ENCODE measurements at regions not wholly inside any gene's neighbourhood (a gene's known extent, or its start where the extent isn't known, plus 50 kb on each side); places are given as distances from the start of the nearest gene placed in this dataset.
"Not testable (repeated sequence)": the region's sequence is repeated elsewhere in the genome, so short reads cannot be mapped to it uniquely, and the experiment has no call there.

- no peak for FAIRE-seq
Measured at GRCh38 chr9:115680231-115680630, 473.4 kb upstream of the PAPPA start.

DNA sequence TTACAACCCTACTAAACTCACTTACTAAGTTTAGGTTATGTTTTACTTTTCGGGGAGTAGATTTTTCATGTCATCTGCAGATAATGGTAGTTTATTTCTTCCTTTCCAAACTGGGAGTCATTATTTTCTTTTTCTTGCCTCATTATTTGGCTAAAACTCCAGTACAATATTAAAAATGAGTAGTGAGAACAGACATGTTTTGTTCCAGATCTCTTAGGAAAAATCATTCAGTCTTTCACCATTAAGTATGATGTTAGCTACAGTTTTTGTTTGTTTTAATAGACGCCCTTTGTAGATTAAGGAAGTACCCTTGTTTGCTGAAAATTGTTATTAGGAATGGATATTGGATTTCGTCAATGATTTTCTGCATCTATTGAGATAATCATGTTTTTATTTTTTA is 472.0 kb upstream of the PAPPA start:
- no peak for FAIRE-seq

DNA sequence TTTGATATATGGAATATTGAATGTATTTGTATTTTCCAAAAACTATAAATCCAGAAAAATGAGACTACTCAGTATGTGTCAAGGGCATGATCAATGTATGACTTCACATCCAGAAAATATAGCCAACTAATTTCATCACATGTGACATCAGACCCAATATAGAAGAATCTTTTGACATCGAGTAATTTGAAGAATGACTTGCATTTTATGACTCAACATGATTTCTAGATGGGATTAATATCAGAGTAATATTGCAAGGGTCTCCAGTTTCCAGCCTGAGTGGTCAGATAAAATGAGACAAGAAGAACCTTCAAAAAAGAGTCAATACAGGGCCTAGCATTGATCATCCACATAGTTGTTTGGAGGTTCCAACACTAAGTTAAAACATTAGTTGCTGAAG is 467.5 kb upstream of the PAPPA start:
- no peak for FAIRE-seq

- no peak for FAIRE-seq
Measured at GRCh38 chr9:115687356-115687755, 466.2 kb upstream of the PAPPA start.

- FAIRE-seq, result no peak
Measured at GRCh38 chr9:115689331-115689730, 464.3 kb upstream of the PAPPA start.

- no peak for FAIRE-seq
Measured at GRCh38 chr9:115690786-115691496, 462.6 kb upstream of the PAPPA start.

DNA sequence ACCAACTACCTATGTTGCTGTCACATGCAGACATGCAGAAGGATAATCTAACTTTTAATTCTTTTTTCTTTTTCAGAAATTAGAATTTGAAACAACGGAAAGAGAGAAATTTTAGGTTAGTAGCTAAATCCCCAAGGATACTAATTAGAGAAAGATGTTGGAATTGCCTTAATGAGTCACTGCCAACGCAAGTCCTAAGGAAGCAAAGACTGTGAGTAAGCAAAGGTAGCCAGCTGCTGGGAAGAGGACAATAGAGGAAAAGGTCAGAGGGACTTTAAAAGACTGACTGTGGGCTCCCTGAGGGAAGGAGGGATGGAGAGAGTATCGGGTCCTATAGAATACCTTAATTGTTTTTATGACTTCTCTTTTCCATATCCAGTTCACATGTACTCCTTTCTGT is 461.9 kb upstream of the PAPPA start:
- FAIRE-seq, result no peak

- FAIRE-seq, result not testable (repeated sequence)
Measured at GRCh38 chr9:115692868-115693267, 460.7 kb upstream of the PAPPA start.

DNA sequence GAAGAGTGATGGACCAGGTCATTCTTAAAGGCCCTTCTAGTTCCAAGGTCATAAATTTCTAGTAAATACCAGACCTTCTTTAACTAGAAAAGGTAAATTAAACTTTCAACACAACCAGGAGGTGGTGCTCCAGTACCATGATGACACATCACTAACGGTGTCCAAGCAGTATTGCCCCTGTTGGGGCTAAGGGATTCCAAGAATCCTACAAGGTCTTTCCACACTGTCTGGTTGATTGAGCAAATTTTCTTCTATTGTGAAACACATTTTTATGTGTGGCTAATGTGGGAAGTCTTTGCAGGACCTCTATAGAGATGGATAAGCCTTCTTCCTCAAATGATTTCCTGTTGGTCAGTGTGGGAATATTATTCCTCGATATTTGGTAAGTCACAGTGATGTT is 459.6 kb upstream of the PAPPA start:
- FAIRE-seq, result no peak

- no peak for FAIRE-seq
Measured at GRCh38 chr9:115694991-115695390, 458.6 kb upstream of the PAPPA start.

GRCh38 chr9:115712981-115713380 is 440.6 kb upstream of the PAPPA start:
- no peak for FAIRE-seq

- no peak for FAIRE-seq
Measured at GRCh38 chr9:115715666-115716065, 437.9 kb upstream of the PAPPA start.

- no peak for FAIRE-seq
Measured at GRCh38 chr9:115717298-115717697, 436.3 kb upstream of the PAPPA start.

- no peak for FAIRE-seq
Measured at GRCh38 chr9:115717711-115718173, 435.8 kb upstream of the PAPPA start.

- FAIRE-seq, result no peak
Measured at GRCh38 chr9:115730396-115730795, 423.2 kb upstream of the PAPPA start.

DNA sequence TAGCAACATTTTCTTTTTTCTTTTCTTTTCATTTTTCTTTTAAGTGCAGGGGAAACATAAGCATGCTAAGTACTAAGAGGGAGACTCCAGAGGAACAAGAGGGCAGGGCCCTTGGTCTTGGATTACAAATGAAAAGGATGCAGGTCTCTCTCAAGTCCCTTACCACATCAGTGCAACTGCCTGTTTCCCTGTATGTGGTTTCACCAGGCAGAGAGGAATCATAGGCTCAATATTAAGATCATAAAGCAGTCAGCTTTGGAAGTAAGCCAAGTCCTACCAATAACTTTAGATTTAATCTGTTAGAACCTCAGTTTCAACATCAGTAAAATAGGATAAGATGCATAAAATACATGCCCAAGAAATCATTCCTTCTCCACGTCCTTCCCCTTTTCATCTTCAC is 422.7 kb upstream of the PAPPA start:
- no peak for FAIRE-seq

DNA sequence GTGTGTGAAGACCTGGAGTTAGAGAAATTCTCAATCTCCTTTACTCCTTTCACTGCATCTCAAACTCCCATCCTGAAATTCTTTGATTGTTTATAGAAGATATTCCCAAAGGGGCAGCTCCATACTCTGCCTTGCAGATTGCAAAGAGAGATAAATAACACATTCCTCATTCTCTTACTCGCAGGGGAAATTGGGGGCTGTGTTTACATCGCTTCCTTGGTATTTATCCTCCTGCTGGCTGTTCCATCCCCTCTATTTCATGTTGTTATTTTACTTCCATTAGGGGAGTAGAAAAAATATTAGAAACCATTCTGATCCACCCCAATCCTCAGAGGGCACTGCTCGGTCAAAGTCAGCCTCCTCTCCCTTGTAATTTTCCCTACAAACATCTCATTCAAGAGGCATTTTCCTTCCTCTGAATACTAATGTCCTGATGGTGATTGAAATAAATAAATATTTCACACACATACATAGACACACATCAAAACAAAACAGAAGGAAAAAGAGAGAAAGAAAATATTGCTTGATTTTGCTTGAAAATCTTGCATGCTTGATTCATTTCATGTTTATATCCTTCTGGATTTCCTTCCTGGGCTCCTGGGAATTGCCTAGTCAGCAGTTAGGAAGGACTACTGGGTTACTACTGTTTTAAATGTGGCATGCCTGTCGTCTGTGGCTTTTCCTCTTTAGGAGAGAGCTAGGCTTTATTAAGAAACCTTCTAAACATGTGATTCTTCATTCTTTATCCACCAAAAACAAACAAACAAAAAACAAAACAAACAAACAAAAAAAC is 420.1 kb upstream of the PAPPA start:
- FAIRE-seq, result no peak

DNA sequence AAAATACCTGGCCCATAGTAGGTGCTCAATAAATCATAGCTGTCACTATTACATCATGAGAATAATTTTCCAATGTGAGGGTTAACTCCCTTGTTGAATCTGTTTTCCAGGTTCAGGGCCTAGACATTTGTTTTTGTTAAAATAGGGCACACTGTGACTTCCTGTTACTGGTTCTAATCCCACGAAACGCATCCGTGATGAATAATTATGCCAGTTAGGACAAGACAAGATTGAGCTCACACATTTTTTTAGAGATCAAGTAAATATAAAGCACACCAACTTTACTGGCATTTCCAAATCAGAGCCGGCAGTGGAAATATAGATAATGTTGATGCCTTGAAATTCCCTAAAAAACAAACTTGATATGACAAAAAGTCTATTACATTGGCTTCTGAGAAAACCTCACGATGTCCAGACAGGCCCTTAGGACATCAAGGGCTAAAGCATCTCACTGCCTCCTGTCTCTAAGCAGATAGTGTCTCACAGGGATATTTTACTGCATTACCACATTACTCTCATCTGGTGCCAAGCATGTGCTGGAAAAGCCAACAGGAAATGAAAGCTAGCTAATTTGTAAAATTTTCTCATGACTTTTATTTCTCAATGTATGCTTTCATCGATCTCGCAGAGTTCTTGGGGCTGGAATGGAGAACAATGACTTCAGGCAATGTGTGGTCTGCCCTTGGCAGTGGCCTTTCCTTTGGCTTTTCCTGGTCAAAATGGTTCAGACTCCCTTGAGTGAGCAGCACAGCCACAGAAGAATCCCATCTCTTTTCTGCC is 414.3 kb upstream of the PAPPA start:
- FAIRE-seq, result no peak

DNA sequence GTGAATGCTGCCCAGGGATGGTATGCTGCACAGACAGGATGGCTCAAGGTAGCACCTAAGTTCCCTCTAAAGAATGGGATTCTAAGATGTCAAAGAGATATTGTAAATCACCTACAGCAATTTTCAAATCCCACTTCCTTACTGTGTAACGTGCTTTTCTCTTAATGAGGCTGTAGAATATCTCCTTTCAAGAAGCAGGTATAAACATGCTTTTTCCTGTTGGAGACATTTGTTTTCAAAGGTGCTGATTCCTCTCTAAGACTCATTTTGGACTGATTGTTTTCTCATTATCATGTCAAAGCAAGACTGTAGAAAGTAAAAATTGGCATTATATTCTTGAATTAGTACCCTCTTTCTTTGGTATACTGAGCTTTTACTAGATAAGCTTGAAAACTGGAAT is 412.6 kb upstream of the PAPPA start:
- no peak for FAIRE-seq

DNA sequence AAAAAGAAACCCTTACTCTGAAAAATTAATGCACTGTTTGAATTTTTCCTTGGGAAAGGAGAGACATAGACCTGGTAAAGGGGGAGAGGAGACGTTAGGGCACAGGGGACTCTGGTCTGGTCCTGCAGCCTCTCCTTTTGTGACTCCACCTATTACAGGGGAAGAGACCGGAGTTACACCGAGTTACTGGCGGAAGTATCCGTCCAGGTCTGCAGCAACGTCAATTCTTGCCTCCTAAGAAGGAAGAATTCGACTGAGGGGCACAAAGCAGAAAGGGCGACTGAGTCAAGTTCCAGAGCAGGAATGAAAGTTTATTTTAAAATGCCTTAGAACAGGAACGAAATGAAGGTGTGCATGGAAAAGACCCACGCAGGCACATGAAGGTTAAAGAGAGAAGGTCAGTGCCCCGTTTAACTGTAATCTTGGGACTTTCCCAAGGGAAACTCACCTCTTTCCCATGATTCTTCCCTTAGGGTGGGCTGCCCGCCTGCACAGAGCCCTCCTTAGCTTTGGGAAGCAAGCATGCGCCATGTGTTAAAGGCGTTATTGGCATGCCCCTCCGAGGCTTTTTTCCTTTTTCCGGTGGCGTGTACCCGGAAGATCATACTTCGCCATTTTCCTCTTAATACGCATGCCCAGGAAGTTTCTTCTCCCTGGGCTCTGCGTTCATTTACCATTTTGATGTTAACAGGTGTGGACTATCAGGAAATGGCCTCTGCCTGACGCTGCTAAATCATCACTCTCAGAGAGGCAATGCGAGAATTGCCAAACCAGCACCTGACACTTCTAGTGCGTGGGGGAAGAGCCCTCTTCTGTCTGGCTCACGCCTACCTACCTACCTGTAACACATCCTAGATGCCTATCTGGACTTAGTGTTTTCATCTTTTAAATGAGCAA is 409.6 kb upstream of the PAPPA start:
- FAIRE-seq, result no peak

GRCh38 chr9:115746496-115746895 is 407.1 kb upstream of the PAPPA start:
- no peak for FAIRE-seq

GRCh38 chr9:115747731-115748130 is 405.9 kb upstream of the PAPPA start:
- FAIRE-seq, result no peak

GRCh38 chr9:115756736-115757135 is 396.9 kb upstream of the PAPPA start:
- FAIRE-seq, result no peak

Data from islet of Langerhans (tissue), 1 donor.